ENCODE measurements at regions not wholly inside any gene's neighbourhood (a gene's known extent, or its start where the extent isn't known, plus 50 kb on each side); places are given as distances from the start of the nearest gene placed in this dataset.

- 67 to 79% methylated on average over 12 of the region's 12 CpGs for WGBS, 2 donors
Observed at GRCh38 chr10:125555743-125556142, 127.2 kb downstream of the TEX36 start.

GRCh38 chr10:125555267-125555666, 127.7 kb downstream of the TEX36 start:
- Histone ChIP-seq H3K4me1 (ENCODE audit: control insufficient read depth in 5 of 5, insufficient read depth in 5 of 5, low read length in 5 of 5) (peaks cover 0 to 30% (median 5%) of the 10 kb centered on the region in 5 donors), H3K9ac (ENCODE audit: insufficient read depth in 1 of 2, low read length in 2 of 2) (no peak overlapping the region), H3K27ac (ENCODE audit: low read depth in 1 of 2, low read length in 1 of 2) (no peak overlapping the region), H3K36me3 (ENCODE audit: control insufficient read depth in 4 of 4, insufficient read depth in 4 of 4, low read length in 4 of 4) (no peaks in the 10 kb centered on the region), H3K4me3 (no peak overlapping the region), H3K9me3 (ENCODE audit: control insufficient read depth in 4 of 4, insufficient read depth in 3 of 4, low read length in 3 of 4) (peaks cover 0 to 16% (median 4%) of the 10 kb centered on the region in 4 donors), H3K27me3 (ENCODE audit: control insufficient read depth in 3 of 3, insufficient read depth in 3 of 3, low read length in 2 of 3) (no peaks in the 10 kb centered on the region)
- DNase-seq (no peak), ATAC-seq (ENCODE audit: insufficient read depth, low FRiP score) (no peak)
- WGBS, 2 donors: 81% methylated on average over 9 of the region's 9 CpGs
- TF ChIP-seq CTCF (IDR thresholded peaks at IDR 0.05; ENCODE audit: control extremely low read depth, extremely low read depth): no peak

More at GRCh38 chr10:125555743-125556142, 127.2 kb downstream of the TEX36 start:
- Histone ChIP-seq H3K9me3 (ENCODE audit: control insufficient read depth in 4 of 4, insufficient read depth in 3 of 4, low read length in 3 of 4) (peaks cover 0 to 14% (median 4%) of the 10 kb centered on the region in 4 donors), H3K4me3 (no peak overlapping the region), H3K27ac (ENCODE audit: low read depth in 1 of 2, low read length in 1 of 2) (no peak overlapping the region), H3K27me3 (ENCODE audit: control insufficient read depth in 3 of 3, insufficient read depth in 3 of 3, low read length in 2 of 3) (no peaks in the 10 kb centered on the region), H3K36me3 (ENCODE audit: control insufficient read depth in 4 of 4, insufficient read depth in 4 of 4, low read length in 4 of 4) (no peaks in the 10 kb centered on the region), H3K4me1 (ENCODE audit: control insufficient read depth in 5 of 5, insufficient read depth in 5 of 5, low read length in 5 of 5) (peaks cover 0 to 30% (median 5%) of the 10 kb centered on the region in 5 donors), H3K9ac (ENCODE audit: insufficient read depth in 1 of 2, low read length in 2 of 2) (no peak overlapping the region)
- ATAC-seq (ENCODE audit: insufficient read depth, low FRiP score): no peak
- DNase-seq: no peak
- TF ChIP-seq CTCF (IDR thresholded peaks at IDR 0.05; ENCODE audit: control extremely low read depth, extremely low read depth): no peak

GRCh38 chr10:125554753-125555152, 128.2 kb downstream of the TEX36 start:
- H3K9ac ChIP-seq (ENCODE audit: insufficient read depth in 1 of 2, low read length in 2 of 2): no peak overlapping the region
- no peaks in the 10 kb centered on the region for H3K36me3 ChIP-seq (ENCODE audit: control insufficient read depth in 4 of 4, insufficient read depth in 4 of 4, low read length in 4 of 4)
- 59 to 68% methylated on average over 4 of the region's 4 CpGs for WGBS, 2 donors
- no peak for TF ChIP-seq CTCF (IDR thresholded peaks at IDR 0.05; ENCODE audit: control extremely low read depth, extremely low read depth)
- DNase-seq: no peak
- H3K4me3 ChIP-seq: no peak overlapping the region
- no peak overlapping the region for H3K27ac ChIP-seq (ENCODE audit: low read depth in 1 of 2, low read length in 1 of 2)
- H3K27me3 ChIP-seq (ENCODE audit: control insufficient read depth in 3 of 3, insufficient read depth in 3 of 3, low read length in 2 of 3): no peaks in the 10 kb centered on the region
- peaks cover 0 to 30% (median 5%) of the 10 kb centered on the region in 5 donors for H3K4me1 ChIP-seq (ENCODE audit: control insufficient read depth in 5 of 5, insufficient read depth in 5 of 5, low read length in 5 of 5)
- no peak for ATAC-seq (ENCODE audit: insufficient read depth, low FRiP score)
- peaks cover 0 to 16% (median 4%) of the 10 kb centered on the region in 4 donors for H3K9me3 ChIP-seq (ENCODE audit: control insufficient read depth in 4 of 4, insufficient read depth in 3 of 4, low read length in 3 of 4)
